HG02588 (cell line): ENCODE measurements at regions not wholly inside any gene's neighbourhood (a gene's known extent, or its start where the extent isn't known, plus 50 kb on each side); places are given as distances from the start of the nearest gene placed in this dataset.

Source experiments
- ATAC-seq: cut with Tn5 transposase; IDR thresholded peaks from one replicate; pipeline ENCODE4 v1.9.1; 2021; ENCODE audit warnings: mild to moderate bottlenecking, moderate library complexity; ENCODE audit not compliant: unreplicated experiment

GRCh38 chr13:44117816-44118215, 238.1 kb downstream of the LACC1 start:
- ATAC-seq = no peak

DNA sequence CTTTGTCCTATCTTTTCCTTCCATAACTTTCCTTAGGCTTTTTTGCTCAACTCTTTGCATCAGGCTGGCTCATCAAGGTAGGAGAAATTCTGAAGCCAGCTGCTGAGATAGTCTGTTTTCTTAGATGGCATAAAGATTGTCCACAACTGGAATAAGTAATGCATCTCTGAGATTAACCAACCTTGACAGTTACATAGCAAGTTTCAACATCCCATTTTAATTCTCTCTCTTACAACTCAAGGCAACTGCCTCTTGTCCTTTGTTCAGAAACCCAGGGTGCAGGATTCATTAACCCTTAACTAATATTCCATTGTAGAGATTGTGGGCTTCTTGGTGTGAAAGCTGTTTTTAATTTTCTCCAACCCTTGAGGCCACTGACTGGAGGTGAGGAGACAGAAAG, 239.2 kb downstream of the LACC1 start:
- no peak for ATAC-seq

GRCh38 chr13:44120043-44120442, 240.3 kb downstream of the LACC1 start:
- ATAC-seq = no peak

GRCh38 chr13:44120849-44121755, 241.4 kb downstream of the LACC1 start:
- no peak for ATAC-seq

DNA sequence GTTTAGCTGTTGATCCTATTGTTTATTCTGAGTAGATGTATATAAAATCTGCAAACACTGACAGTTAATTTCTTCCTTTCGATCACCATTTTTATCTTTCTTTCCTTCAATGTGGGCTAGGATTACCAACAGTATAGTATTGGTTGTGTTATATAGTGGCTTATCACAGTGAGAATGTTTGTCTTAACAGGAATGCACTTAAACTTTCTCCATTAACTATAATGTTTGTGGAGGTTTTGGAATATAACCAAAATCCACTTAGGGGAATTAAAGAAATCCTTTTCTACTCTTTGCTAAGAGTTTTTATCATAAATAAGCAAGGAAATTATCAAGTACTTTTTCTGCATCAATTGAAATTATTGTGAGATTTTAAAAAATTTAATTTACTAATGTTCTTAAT, 244.6 kb downstream of the LACC1 start:
- ATAC-seq = no peak

DNA sequence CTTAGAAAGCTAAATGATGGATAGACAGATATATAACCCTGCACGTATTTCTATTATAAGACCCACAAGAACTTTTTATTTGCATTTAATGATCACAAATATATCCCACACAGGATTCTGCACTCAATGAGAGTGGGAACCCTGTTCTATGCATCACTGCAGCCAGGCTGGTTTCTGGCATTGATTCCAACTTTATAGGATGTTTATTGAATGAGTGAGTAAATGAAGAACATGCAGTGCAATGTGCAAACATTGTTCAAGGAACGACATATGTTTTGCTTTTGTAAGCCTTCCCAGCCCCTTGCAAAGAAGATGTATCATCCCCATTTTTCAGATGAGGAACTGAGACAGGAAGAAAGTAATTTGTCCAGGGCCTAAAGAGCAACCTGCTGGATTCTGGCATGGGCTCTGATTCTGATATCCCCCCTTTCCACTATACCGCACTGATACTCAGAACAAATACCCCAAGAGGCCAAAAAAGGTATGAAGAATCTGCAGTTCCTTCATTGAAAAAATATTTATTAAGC, 246.3 kb downstream of the LACC1 start:
- ATAC-seq = no peak

GRCh38 chr13:44128552-44129001, 245.0 kb upstream of the SERP2 start:
- no peak for ATAC-seq

- ATAC-seq = no peak
Observed at GRCh38 chr13:44129418-44129817, 244.2 kb upstream of the SERP2 start.

- no peak for ATAC-seq
Observed at GRCh38 chr13:44131069-44131614, 242.5 kb upstream of the SERP2 start.

- no peak for ATAC-seq
Observed at GRCh38 chr13:44132710-44133109, 240.9 kb upstream of the SERP2 start.

- ATAC-seq = no peak
Observed at GRCh38 chr13:44133626-44134025, 240.0 kb upstream of the SERP2 start.

GRCh38 chr13:44135566-44135965, 238.1 kb upstream of the SERP2 start:
- no peak for ATAC-seq

DNA sequence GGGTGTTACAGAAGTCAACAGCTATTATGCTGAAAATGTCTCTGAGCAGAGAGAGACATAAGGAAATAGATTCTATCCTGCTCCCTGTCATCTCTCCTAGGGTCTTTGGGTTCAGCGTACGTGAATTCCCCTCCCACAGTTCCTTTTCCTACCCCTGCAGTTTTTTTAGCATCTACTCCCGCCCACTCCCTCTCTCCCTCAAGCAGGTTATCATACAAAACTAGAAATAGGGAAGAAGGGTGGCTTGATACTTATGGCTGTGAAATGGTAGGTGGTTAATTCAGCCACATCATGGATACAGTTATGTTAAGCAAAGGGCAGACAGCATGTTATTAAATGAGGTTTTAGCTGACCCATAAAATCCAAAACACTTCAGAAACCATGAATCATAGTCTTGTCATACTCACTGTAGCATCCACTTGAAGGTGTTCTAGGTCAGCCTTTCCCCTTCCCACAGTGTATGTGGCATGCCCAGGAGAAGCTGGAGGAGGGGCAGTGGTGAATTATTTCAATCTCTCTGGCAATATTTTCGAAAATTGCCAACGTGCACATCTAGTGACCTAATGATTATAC, 236.8 kb upstream of the SERP2 start:
- ATAC-seq = no peak

GRCh38 chr13:44137466-44137865, 236.2 kb upstream of the SERP2 start:
- no peak for ATAC-seq

DNA sequence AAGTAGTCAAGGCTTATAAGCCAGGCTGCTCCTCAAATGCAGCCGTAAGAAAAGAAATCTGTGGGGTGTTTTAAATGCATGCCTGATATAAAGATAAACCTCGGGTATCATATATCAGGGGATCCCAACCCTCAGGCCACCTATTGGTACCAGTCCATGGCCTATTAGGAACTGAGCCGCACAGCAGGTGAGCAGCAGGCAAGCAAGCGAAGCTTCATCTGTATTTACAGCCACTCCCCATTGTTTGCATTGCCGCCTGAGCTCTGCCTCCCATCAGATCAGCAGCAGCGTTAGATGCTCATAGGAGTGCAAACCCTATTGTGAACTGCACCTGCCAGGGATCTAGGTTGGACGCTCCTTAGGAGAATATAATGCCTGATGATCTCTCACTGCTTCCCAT, 233.5 kb upstream of the SERP2 start:
- ATAC-seq = no peak

GRCh38 chr13:44140888-44141724, 232.5 kb upstream of the SERP2 start:
- ATAC-seq = no peak

GRCh38 chr13:44141725-44142539, 231.7 kb upstream of the SERP2 start:
- ATAC-seq = peak; percentile 100

GRCh38 chr13:44142540-44142867, 231.1 kb upstream of the SERP2 start:
- no peak for ATAC-seq

DNA sequence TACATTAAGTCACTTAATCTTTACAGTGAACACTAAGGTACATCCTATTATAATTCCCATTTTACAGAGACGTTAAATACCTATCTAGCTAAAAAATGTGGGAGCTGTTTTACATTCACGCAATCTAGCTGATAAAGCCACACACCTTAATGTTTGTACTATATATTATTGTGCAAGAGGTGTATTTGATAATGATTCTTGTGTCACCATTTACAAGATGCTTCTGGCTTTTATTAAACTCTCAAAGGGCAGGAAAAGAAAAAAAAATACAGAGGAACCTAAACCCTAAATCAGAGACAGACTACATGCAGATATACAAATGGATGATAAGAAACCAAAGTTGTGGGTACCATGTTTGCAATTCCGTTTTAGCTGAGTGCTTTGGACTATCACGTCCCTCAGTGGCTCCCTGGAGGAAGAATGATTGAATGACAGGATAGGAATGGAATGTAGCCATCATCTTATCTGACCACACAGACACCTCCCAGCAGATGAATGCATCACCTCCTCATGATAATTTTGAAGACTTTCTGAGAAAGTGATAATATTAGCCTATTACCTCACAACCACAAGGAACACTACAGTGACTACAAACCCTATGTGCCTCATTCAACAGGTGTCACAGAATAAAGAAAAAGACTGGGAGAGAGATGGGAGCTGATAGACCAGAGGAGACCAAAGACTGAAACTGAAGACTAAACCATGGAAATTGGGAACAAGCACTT, 230.5 kb upstream of the SERP2 start:
- no peak for ATAC-seq

- no peak for ATAC-seq
Observed at GRCh38 chr13:44146138-44146537, 227.5 kb upstream of the SERP2 start.
